Fibroblast of skin of left quadriceps (primary cell): ENCODE measurements at regions not wholly inside any gene's neighbourhood (a gene's known extent, or its start where the extent isn't known, plus 50 kb on each side); places are given as distances from the start of the nearest gene placed in this dataset.
"Not testable (repeated sequence)": the region's sequence is repeated elsewhere in the genome, so short reads cannot be mapped to it uniquely, and the experiment has no call there.

Source experiments
- DNase-seq, 2 experiments: peaks; one replicate each; pipeline ENCODE4 v3.0.0-alpha.2; 2013; ENCODE audit warnings: low read depth in 2 of 2

GRCh38 chr12:97797473-97797872, 334.9 kb downstream of the RMST start:
- no peak for DNase-seq

GRCh38 chr12:97800561-97800960, 338.0 kb downstream of the RMST start:
- DNase-seq = no peak

GRCh38 chr12:97801471-97802059, 339.0 kb downstream of the RMST start:
- no peak for DNase-seq

- DNase-seq = no peak
Observed at GRCh38 chr12:97805146-97805545, 342.5 kb downstream of the RMST start.

GRCh38 chr12:97813301-97813700, 350.7 kb downstream of the RMST start:
- DNase-seq = no peak

GRCh38 chr12:97821806-97822205, 359.2 kb downstream of the RMST start:
- DNase-seq = no peak

GRCh38 chr12:97835541-97835940, 372.9 kb downstream of the RMST start:
- DNase-seq = no peak

- DNase-seq = peak; percentile 11 to 19
Observed at GRCh38 chr12:97837401-97837800, 374.8 kb downstream of the RMST start.

GRCh38 chr12:97848051-97848450, 385.4 kb downstream of the RMST start:
- no peak for DNase-seq

GRCh38 chr12:97854477-97854876, 391.9 kb downstream of the RMST start:
- no peak for DNase-seq

- DNase-seq = no peak
Observed at GRCh38 chr12:97862072-97862471, 399.5 kb downstream of the RMST start.

GRCh38 chr12:97875064-97875463, 412.5 kb downstream of the RMST start:
- no peak for DNase-seq

- DNase-seq = no peak
Observed at GRCh38 chr12:97876780-97877179, 414.2 kb downstream of the RMST start.

- no peak for DNase-seq
Observed at GRCh38 chr12:97877404-97877803, 414.8 kb downstream of the RMST start.

GRCh38 chr12:97886511-97887176, 424.0 kb downstream of the RMST start:
- no peak for DNase-seq

- DNase-seq = not testable (repeated sequence)
Observed at GRCh38 chr12:97897881-97898280, 435.3 kb downstream of the RMST start.

- no peak for DNase-seq
Observed at GRCh38 chr12:97899529-97899928, 436.9 kb downstream of the RMST start.

- no peak for DNase-seq
Observed at GRCh38 chr12:97899956-97900355, 437.4 kb downstream of the RMST start.

GRCh38 chr12:97903356-97903755, 440.8 kb downstream of the RMST start:
- DNase-seq = no peak

- no peak for DNase-seq
Observed at GRCh38 chr12:97907504-97907903, 444.9 kb downstream of the RMST start.

GRCh38 chr12:97910559-97910958, 448.0 kb downstream of the RMST start:
- DNase-seq = no peak

- DNase-seq = no peak
Observed at GRCh38 chr12:97912943-97913342, 450.3 kb downstream of the RMST start.

- DNase-seq = peak; percentile 90 to 92
Observed at GRCh38 chr12:97921979-97922722, 459.5 kb downstream of the RMST start.
